HFFc6 (cell line): ENCODE measurements at regions not wholly inside any gene's neighbourhood (a gene's known extent, or its start where the extent isn't known, plus 50 kb on each side); places are given as distances from the start of the nearest gene placed in this dataset.

Experiments used
- DNase-seq: peaks from one replicate; pipeline ENCODE4 v3.0.0-alpha.2; 2018
- H3K27ac Mint-ChIP-seq: 2 replicates; pipeline ENCODE4 v1.8.0; 2020; ENCODE audit warnings: mild to moderate bottlenecking, mixed read lengths
- H3K27me3 Mint-ChIP-seq: 2 replicates; pipeline ENCODE4 v1.8.0; 2021; ENCODE audit warnings: mild to moderate bottlenecking, moderate library complexity, mixed read lengths; ENCODE audit not compliant: insufficient read depth
- H3K36me3 Mint-ChIP-seq: 2 replicates; pipeline ENCODE4 v1.8.0; 2021; ENCODE audit warnings: low read depth, mixed read lengths
- H3K4me1 Mint-ChIP-seq: 2 replicates; pipeline ENCODE4 v1.8.0; 2020; ENCODE audit warnings: low read depth, mixed read lengths
- H3K4me3 Mint-ChIP-seq: 2 replicates; pipeline ENCODE4 v1.8.0; 2020; ENCODE audit warnings: mild to moderate bottlenecking, moderate library complexity, mixed read lengths
- H3K9me3 Mint-ChIP-seq: 2 replicates; pipeline ENCODE4 v1.8.0; 2020; ENCODE audit warnings: mild to moderate bottlenecking, mixed read lengths
- TF ChIP-seq, protein P1 (sequence below): fragments of 200-600 bp; sonication (generic); IDR thresholded peaks from 2 replicates; pipeline ENCODE4 v1.5.0; 2021; ENCODE audit warnings: antibody characterized with exemption, mild to moderate bottlenecking

DNA sequence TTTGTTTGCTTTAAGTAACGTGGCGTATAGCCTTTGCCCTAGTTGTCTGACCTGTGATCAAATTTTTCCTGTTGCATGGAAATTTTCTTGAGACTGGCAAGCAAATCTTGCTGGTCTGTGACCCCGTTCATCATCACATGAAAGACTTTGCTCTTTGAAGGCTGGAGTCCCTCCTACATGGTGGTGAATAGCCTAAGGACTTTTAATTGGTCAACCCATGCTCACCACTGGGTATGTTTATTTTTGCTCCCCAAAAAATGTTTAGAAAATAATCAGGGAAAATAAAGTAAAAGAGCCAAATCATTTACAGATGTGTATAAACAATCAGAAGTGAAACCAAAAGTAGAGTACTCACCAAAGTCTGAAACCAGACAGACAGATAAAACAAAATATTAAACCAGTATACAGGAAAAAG lies 1075.3 kb upstream of the ALCAM start:
- Mint-ChIP-seq H3K36me3 (peaks cover 14% of the 10 kb centered on the region), H3K27me3 (no peaks in the 10 kb centered on the region), H3K27ac (peak overlapping the region; percentile 70), H3K9me3 (peaks cover 9% of the 10 kb centered on the region), H3K4me1 (peaks cover 25% of the 10 kb centered on the region), H3K4me3 (peak overlapping the region; percentile 88)
- DNase-seq = peak; percentile 4
- TF ChIP-seq, protein P1, sequence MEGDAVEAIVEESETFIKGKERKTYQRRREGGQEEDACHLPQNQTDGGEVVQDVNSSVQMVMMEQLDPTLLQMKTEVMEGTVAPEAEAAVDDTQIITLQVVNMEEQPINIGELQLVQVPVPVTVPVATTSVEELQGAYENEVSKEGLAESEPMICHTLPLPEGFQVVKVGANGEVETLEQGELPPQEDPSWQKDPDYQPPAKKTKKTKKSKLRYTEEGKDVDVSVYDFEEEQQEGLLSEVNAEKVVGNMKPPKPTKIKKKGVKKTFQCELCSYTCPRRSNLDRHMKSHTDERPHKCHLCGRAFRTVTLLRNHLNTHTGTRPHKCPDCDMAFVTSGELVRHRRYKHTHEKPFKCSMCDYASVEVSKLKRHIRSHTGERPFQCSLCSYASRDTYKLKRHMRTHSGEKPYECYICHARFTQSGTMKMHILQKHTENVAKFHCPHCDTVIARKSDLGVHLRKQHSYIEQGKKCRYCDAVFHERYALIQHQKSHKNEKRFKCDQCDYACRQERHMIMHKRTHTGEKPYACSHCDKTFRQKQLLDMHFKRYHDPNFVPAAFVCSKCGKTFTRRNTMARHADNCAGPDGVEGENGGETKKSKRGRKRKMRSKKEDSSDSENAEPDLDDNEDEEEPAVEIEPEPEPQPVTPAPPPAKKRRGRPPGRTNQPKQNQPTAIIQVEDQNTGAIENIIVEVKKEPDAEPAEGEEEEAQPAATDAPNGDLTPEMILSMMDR = no peak

DNA sequence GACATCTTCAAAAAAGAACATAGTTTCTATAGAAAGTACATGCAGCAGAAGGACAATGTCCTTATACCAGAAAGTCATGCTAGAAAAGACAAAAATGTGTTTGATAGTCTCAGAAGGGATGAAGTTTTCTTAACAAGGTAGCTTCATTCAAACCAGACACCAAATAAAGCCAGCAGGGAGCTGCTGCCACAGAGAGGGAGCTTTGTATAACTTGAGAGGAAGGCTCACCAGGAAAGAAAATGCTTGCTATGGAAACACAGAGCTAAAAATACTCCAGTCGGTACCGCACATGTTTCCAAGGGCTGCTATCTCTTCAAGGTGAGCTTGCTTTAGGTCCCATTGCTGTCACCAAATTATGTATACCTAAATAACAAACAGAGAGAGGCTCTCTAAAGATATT lies 1074.8 kb upstream of the ALCAM start:
- Mint-ChIP-seq H3K27me3 (no peaks in the 10 kb centered on the region), H3K36me3 (peaks cover 9% of the 10 kb centered on the region; the same call in 1 of the 2 replicates), H3K4me3 (peak overlapping the region; percentile 88), H3K4me1 (peaks cover 25% of the 10 kb centered on the region), H3K27ac (peak overlapping the region; percentile 70), H3K9me3 (peaks cover 5% of the 10 kb centered on the region)
- TF ChIP-seq, protein P1 = no peak
- no peak for DNase-seq

DNA sequence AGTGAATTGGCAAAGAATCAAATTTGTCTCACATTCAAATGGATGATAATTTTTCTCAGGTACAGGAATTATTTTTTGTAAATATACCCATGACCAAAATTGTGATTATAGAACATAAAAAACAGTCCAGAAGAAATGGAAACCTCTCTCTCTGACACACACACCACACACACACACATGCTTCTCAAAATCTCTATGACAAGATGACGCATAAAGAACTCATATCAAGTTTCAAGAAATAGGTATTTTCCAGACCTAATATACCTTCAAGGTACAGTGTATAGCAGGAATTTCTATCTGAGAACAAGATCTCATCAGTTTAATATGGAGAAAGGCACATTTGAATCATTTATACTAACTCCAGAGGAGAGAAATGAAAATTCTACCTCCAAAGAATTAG lies 1069.1 kb upstream of the ALCAM start:
- Mint-ChIP-seq H3K4me1 (peaks cover 2% of the 10 kb centered on the region), H3K4me3 (no peak overlapping the region), H3K9me3 (no peaks in the 10 kb centered on the region), H3K27me3 (no peaks in the 10 kb centered on the region; the same call in none of the 2 replicates), H3K27ac (no peak overlapping the region), H3K36me3 (no peaks in the 10 kb centered on the region)
- TF ChIP-seq, protein P1 = no peak
- no peak for DNase-seq

DNA sequence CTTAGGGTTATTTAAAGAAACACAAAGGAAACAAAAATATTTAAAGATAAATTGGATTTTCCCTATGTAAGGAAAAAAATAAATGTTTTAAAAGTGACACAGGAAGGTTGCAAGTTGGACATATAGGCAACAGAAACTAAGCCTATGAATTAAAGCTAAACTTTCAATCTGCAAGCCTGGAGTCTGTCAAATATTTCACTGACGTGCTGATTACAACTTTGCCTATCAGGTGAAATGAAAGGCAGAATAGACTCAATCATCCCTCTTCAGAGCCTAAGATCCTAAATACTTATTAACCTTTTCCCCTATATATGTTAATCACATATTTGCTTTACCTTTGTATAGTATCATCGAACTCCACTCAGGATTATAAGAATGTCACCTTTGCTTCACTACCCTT lies 1068.0 kb upstream of the ALCAM start:
- Mint-ChIP-seq H3K36me3 (no peaks in the 10 kb centered on the region), H3K4me3 (no peak overlapping the region), H3K27me3 (no peaks in the 10 kb centered on the region; the same call in none of the 2 replicates), H3K27ac (no peak overlapping the region), H3K9me3 (no peaks in the 10 kb centered on the region), H3K4me1 (no peaks in the 10 kb centered on the region)
- TF ChIP-seq, protein P1 = no peak
- no peak for DNase-seq

DNA sequence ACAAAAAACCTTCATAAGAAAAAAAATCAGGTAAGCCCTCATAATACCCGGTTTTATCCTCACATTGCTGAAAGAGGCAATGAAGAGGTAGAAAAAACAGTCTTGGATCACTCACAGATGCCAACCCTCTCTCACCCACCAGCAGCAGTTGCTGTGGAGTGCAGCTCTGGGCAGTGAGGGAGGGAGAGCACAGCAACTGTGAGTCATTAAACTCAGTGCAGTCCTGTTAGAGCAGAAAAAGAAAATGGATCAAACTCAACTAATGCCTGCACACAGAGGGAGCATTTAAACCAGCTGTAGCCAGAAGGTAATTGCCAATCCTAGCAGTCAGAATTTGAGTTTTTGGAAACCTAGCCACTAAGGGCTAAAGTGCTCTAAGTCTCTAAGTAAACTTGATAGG lies 1050.6 kb upstream of the ALCAM start:
- no peak for DNase-seq
- Mint-ChIP-seq H3K27me3 (peaks cover 2% of the 10 kb centered on the region; the same call in 1 of the 2 replicates), H3K4me3 (peak overlapping the region; percentile 27), H3K4me1 (peaks cover 12% of the 10 kb centered on the region), H3K27ac (no peak overlapping the region), H3K9me3 (no peaks in the 10 kb centered on the region; the same call in 1 of the 2 replicates), H3K36me3 (peaks cover 8% of the 10 kb centered on the region)
- TF ChIP-seq, protein P1 = no peak

DNA sequence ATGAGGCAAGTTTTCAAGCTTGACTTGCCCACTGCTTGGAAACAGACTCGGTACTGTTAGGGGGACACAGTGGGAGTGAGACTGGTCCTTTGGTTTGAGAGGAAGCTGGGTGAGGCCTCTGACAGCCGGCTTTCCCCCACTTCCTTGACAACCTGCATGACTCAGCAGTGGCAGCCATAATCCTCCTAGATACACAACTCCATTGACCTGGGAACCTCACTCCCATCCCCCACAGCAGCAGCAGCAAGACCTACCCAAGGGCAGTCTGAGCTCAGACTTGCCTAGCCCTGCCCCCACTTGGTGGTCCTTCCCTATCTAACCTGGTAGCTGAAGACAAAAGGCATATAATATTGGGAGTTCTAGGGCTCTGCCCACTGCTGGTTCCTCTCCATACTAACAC lies 1043.5 kb upstream of the ALCAM start:
- no peak for DNase-seq
- H3K9me3 Mint-ChIP-seq = peaks cover 24% of the 10 kb centered on the region
- H3K4me3 Mint-ChIP-seq = no peak overlapping the region
- TF ChIP-seq, protein P1 = no peak
- no peak overlapping the region for H3K27ac Mint-ChIP-seq
- H3K4me1 Mint-ChIP-seq = no peaks in the 10 kb centered on the region
- H3K36me3 Mint-ChIP-seq = peaks cover 19% of the 10 kb centered on the region
- no peaks in the 10 kb centered on the region; the same call in 1 of the 2 replicates for H3K27me3 Mint-ChIP-seq
